KMS-11 (cell line): ENCODE measurements at regions not wholly inside any gene's neighbourhood (a gene's known extent, or its start where the extent isn't known, plus 50 kb on each side); places are given as distances from the start of the nearest gene placed in this dataset.

Source experiments
- H2AFZ ChIP-seq: fragments of 200-600 bp; sonication (generic); 2 replicates; pipeline ENCODE4 v1.6.1; 2016; ENCODE audit warnings: antibody characterized with exemption, mixed run types, low read depth
- H3K27ac ChIP-seq: fragments of 200-600 bp; sonication (generic); 2 replicates; pipeline ENCODE4 v1.6.1; 2016; ENCODE audit warnings: mild to moderate bottlenecking, mixed run types
- H3K27me3 ChIP-seq: fragments of 200-600 bp; sonication (generic); 2 replicates; pipeline ENCODE4 v1.6.1; 2017; ENCODE audit warnings: mild to moderate bottlenecking, low read depth, mixed run types, moderate library complexity; ENCODE audit not compliant: insufficient read depth
- H3K36me3 ChIP-seq: fragments of 200-600 bp; sonication (generic); 2 replicates; pipeline ENCODE4 v1.6.1; 2017; ENCODE audit warnings: mild to moderate bottlenecking, mixed run types; ENCODE audit not compliant: insufficient read depth
- H3K4me1 ChIP-seq: fragments of 200-600 bp; sonication (generic); 2 replicates; pipeline ENCODE4 v1.6.1; 2016; ENCODE audit warnings: mild to moderate bottlenecking, low read depth, mixed run types; ENCODE audit not compliant: poor library complexity, severe bottlenecking
- H3K4me2 ChIP-seq: fragments of 200-600 bp; sonication (generic); 2 replicates; pipeline ENCODE4 v1.7.0; 2016; ENCODE audit warnings: mild to moderate bottlenecking, mixed run types
- H3K4me3 ChIP-seq: fragments of 200-600 bp; sonication (generic); IDR thresholded peaks from 2 replicates; pipeline ENCODE4 v1.6.1; 2017; ENCODE audit warnings: low read depth, low read length, mixed read lengths; ENCODE audit not compliant: insufficient read depth
- H3K79me2 ChIP-seq: fragments of 200-600 bp; sonication (generic); 2 replicates; pipeline ENCODE4 v1.6.1; 2016; ENCODE audit warnings: low read depth, mixed run types; ENCODE audit not compliant: insufficient read depth
- H3K9ac ChIP-seq: fragments of 200-600 bp; sonication (generic); 2 replicates; pipeline ENCODE4 v1.6.1; 2016; ENCODE audit warnings: mild to moderate bottlenecking, mixed run types
- H4K20me1 ChIP-seq: fragments of 200-600 bp; sonication (generic); 2 replicates; pipeline ENCODE4 v1.6.1; 2016; ENCODE audit warnings: mild to moderate bottlenecking, mixed run types; ENCODE audit not compliant: insufficient read depth
- TF ChIP-seq, protein P1 (sequence below): fragments of 200-600 bp; sonication (generic); conservative IDR thresholded peaks from 2 replicates; pipeline ENCODE4 v1.6.1; 2017; ENCODE audit warnings: low read depth, mild to moderate bottlenecking, antibody characterized with exemption, low read length, moderate library complexity, mixed read lengths

GRCh38 chr15:35286721-35287120 is 201.6 kb upstream of the NANOGP8 start:
- H4K20me1 ChIP-seq = no peaks in the 10 kb centered on the region
- H3K27ac ChIP-seq = no peak overlapping the region
- H3K4me1 ChIP-seq = no peaks in the 10 kb centered on the region
- no peaks in the 10 kb centered on the region for H3K79me2 ChIP-seq
- no peak overlapping the region for H2AFZ ChIP-seq
- H3K27me3 ChIP-seq = no peaks in the 10 kb centered on the region
- TF ChIP-seq, protein P1, sequence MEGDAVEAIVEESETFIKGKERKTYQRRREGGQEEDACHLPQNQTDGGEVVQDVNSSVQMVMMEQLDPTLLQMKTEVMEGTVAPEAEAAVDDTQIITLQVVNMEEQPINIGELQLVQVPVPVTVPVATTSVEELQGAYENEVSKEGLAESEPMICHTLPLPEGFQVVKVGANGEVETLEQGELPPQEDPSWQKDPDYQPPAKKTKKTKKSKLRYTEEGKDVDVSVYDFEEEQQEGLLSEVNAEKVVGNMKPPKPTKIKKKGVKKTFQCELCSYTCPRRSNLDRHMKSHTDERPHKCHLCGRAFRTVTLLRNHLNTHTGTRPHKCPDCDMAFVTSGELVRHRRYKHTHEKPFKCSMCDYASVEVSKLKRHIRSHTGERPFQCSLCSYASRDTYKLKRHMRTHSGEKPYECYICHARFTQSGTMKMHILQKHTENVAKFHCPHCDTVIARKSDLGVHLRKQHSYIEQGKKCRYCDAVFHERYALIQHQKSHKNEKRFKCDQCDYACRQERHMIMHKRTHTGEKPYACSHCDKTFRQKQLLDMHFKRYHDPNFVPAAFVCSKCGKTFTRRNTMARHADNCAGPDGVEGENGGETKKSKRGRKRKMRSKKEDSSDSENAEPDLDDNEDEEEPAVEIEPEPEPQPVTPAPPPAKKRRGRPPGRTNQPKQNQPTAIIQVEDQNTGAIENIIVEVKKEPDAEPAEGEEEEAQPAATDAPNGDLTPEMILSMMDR = no peak
- H3K9ac ChIP-seq = no peak overlapping the region
- H3K36me3 ChIP-seq = no peaks in the 10 kb centered on the region
- no peak overlapping the region for H3K4me2 ChIP-seq
- no peak overlapping the region for H3K4me3 ChIP-seq

- Histone ChIP-seq H4K20me1 (no peaks in the 10 kb centered on the region), H3K4me3 (no peak overlapping the region)
Measured at GRCh38 chr15:35282965-35283496, 197.9 kb upstream of the NANOGP8 start.

GRCh38 chr15:35281515-35281914 is 196.4 kb upstream of the NANOGP8 start:
- Histone ChIP-seq H3K27me3 (no peaks in the 10 kb centered on the region), H4K20me1 (no peaks in the 10 kb centered on the region), H2AFZ (no peak overlapping the region), H3K36me3 (no peaks in the 10 kb centered on the region), H3K4me3 (no peak overlapping the region), H3K27ac (no peak overlapping the region), H3K4me1 (no peaks in the 10 kb centered on the region), H3K9ac (no peak overlapping the region), H3K4me2 (no peak overlapping the region), H3K79me2 (no peaks in the 10 kb centered on the region)
- TF ChIP-seq, protein P1 = no peak

More at GRCh38 chr15:35282965-35283496, 197.9 kb upstream of the NANOGP8 start:
- H2AFZ ChIP-seq = no peak overlapping the region
- H3K27me3 ChIP-seq = no peaks in the 10 kb centered on the region
- H3K4me2 ChIP-seq = no peak overlapping the region
- H3K27ac ChIP-seq = no peak overlapping the region
- H3K4me1 ChIP-seq = no peaks in the 10 kb centered on the region
- no peak overlapping the region for H3K9ac ChIP-seq
- no peaks in the 10 kb centered on the region for H3K36me3 ChIP-seq
- no peaks in the 10 kb centered on the region for H3K79me2 ChIP-seq
- TF ChIP-seq, protein P1 = no peak

- H3K36me3 ChIP-seq = no peaks in the 10 kb centered on the region
- no peak overlapping the region for H3K4me2 ChIP-seq
- no peaks in the 10 kb centered on the region for H3K79me2 ChIP-seq
- TF ChIP-seq, protein P1 = no peak
- no peaks in the 10 kb centered on the region for H3K27me3 ChIP-seq
- no peak overlapping the region for H3K4me3 ChIP-seq
- no peak overlapping the region for H2AFZ ChIP-seq
- no peaks in the 10 kb centered on the region for H3K4me1 ChIP-seq
- no peaks in the 10 kb centered on the region for H4K20me1 ChIP-seq
- H3K27ac ChIP-seq = no peak overlapping the region
- no peak overlapping the region for H3K9ac ChIP-seq
Measured at GRCh38 chr15:35279811-35280210, 194.7 kb upstream of the NANOGP8 start.
